ENCODE measurements at regions not wholly inside any gene's neighbourhood (a gene's known extent, or its start where the extent isn't known, plus 50 kb on each side); places are given as distances from the start of the nearest gene placed in this dataset.

- Histone ChIP-seq H3K9me2 (replicated peaks; ENCODE audit: control insufficient read depth, low read length) (no peaks in the 10 kb centered on the region), H3K27ac (ENCODE audit: low read depth, low read length) (no peak overlapping the region), H3K79me2 (ENCODE audit: control insufficient read depth, low read length) (no peaks in the 10 kb centered on the region), H3K4me2 (ENCODE audit: low read length) (no peak overlapping the region), H3F3A (ENCODE audit: control insufficient read depth, insufficient read depth) (no peaks in the 10 kb centered on the region), H3K36me3 (ENCODE audit: control insufficient read depth, low read length) (no peaks in the 10 kb centered on the region), H3K4me3 (ENCODE audit: low read length) (no peak overlapping the region), H4K20me1 (ENCODE audit: control insufficient read depth, insufficient read depth, low read depth, low read length) (no peaks in the 10 kb centered on the region), H3K9me3 (ENCODE audit: control insufficient read depth, insufficient read depth, low read length) (no peaks in the 10 kb centered on the region), H3K27me3 (ENCODE audit: control insufficient read depth, low read length) (peaks cover 15% of the 10 kb centered on the region), H3K4me1 (ENCODE audit: control insufficient read depth, low read length) (no peaks in the 10 kb centered on the region)
- TF ChIP-seq EZH2phosphoT487 (IDR thresholded peaks at IDR 0.05; ENCODE audit: borderline replicate concordance, low read length) (no peak), CTCF (IDR thresholded peaks at IDR 0.05; ENCODE audit: low read depth, low read length, poor library complexity, severe bottlenecking) (no peak)
Measured at GRCh38 chr4:123833171-123833643, 436.6 kb downstream of the SPRY1 start.

- Histone ChIP-seq H3K4me1 (ENCODE audit: control insufficient read depth, low read length) (no peaks in the 10 kb centered on the region), H3F3A (ENCODE audit: control insufficient read depth, insufficient read depth) (no peaks in the 10 kb centered on the region), H4K20me1 (ENCODE audit: control insufficient read depth, insufficient read depth, low read depth, low read length) (no peaks in the 10 kb centered on the region), H3K4me2 (ENCODE audit: low read length) (no peak overlapping the region), H3K9me2 (replicated peaks; ENCODE audit: control insufficient read depth, low read length) (no peaks in the 10 kb centered on the region), H3K27ac (ENCODE audit: low read depth, low read length) (no peak overlapping the region), H3K9me3 (ENCODE audit: control insufficient read depth, insufficient read depth, low read length) (no peaks in the 10 kb centered on the region), H3K79me2 (ENCODE audit: control insufficient read depth, low read length) (no peaks in the 10 kb centered on the region), H3K4me3 (ENCODE audit: low read length) (no peak overlapping the region), H3K36me3 (ENCODE audit: control insufficient read depth, low read length) (no peaks in the 10 kb centered on the region), H3K27me3 (ENCODE audit: control insufficient read depth, low read length) (peaks cover 13% of the 10 kb centered on the region)
- TF ChIP-seq EZH2phosphoT487 (IDR thresholded peaks at IDR 0.05; ENCODE audit: borderline replicate concordance, low read length) (no peak), CTCF (IDR thresholded peaks at IDR 0.05; ENCODE audit: low read depth, low read length, poor library complexity, severe bottlenecking) (no peak)
Measured at GRCh38 chr4:123835831-123836590, 439.4 kb downstream of the SPRY1 start.

- no peak overlapping the region for H3K4me2 ChIP-seq (ENCODE audit: low read length)
Measured at GRCh38 chr4:123836851-123837595, 440.4 kb downstream of the SPRY1 start.

More at GRCh38 chr4:123836851-123837595, 440.4 kb downstream of the SPRY1 start:
- H3K9me2 ChIP-seq (replicated peaks; ENCODE audit: control insufficient read depth, low read length), result no peaks in the 10 kb centered on the region
- no peaks in the 10 kb centered on the region for H3K4me1 ChIP-seq (ENCODE audit: control insufficient read depth, low read length)
- no peaks in the 10 kb centered on the region for H3K36me3 ChIP-seq (ENCODE audit: control insufficient read depth, low read length)
- no peak overlapping the region for H3K4me3 ChIP-seq (ENCODE audit: low read length)
- H3K27me3 ChIP-seq (ENCODE audit: control insufficient read depth, low read length), result 0 out of 2 replicates have a peak, but pooled peaks cover 3% of the 10 kb centered on the region
- TF ChIP-seq EZH2phosphoT487 (IDR thresholded peaks at IDR 0.05; ENCODE audit: borderline replicate concordance, low read length) (no peak), CTCF (IDR thresholded peaks at IDR 0.05; ENCODE audit: low read depth, low read length, poor library complexity, severe bottlenecking) (no peak)
- H3F3A ChIP-seq (ENCODE audit: control insufficient read depth, insufficient read depth), result no peaks in the 10 kb centered on the region
- no peak overlapping the region for H3K27ac ChIP-seq (ENCODE audit: low read depth, low read length)
- no peaks in the 10 kb centered on the region for H3K9me3 ChIP-seq (ENCODE audit: control insufficient read depth, insufficient read depth, low read length)
- H3K79me2 ChIP-seq (ENCODE audit: control insufficient read depth, low read length), result no peaks in the 10 kb centered on the region
- no peaks in the 10 kb centered on the region for H4K20me1 ChIP-seq (ENCODE audit: control insufficient read depth, insufficient read depth, low read depth, low read length)

Measured in DOHH2 (cell line).